ENCODE measurements at regions not wholly inside any gene's neighbourhood (a gene's known extent, or its start where the extent isn't known, plus 50 kb on each side); places are given as distances from the start of the nearest gene placed in this dataset.

- no peak for DNase-seq
Measured at GRCh38 chr1:231108516-231109302, 53.1 kb upstream of the TRIM67 start.

- no peak for DNase-seq
Measured at GRCh38 chr1:231107600-231108326, 54.1 kb upstream of the TRIM67 start.

GRCh38 chr1:231107151-231107550 is 54.7 kb upstream of the TRIM67 start:
- DNase-seq: no peak

GRCh38 chr1:231106347-231106746 is 55.5 kb upstream of the TRIM67 start:
- no peak for DNase-seq

GRCh38 chr1:231104917-231105316 is 56.9 kb upstream of the TRIM67 start:
- DNase-seq: no peak

- no peak for DNase-seq
Measured at GRCh38 chr1:231103961-231104360, 57.9 kb upstream of the TRIM67 start.

GRCh38 chr1:231099996-231100767 is 60.1 kb upstream of the FAM89A start:
- DNase-seq: no peak

GRCh38 chr1:231099311-231099710 is 59.3 kb upstream of the FAM89A start:
- no peak for DNase-seq

GRCh38 chr1:231095595-231095994 is 55.5 kb upstream of the FAM89A start:
- no peak for DNase-seq

GRCh38 chr1:231094421-231094820 is 54.4 kb upstream of the FAM89A start:
- no peak for DNase-seq

GRCh38 chr1:231093156-231093922 is 53.3 kb upstream of the FAM89A start:
- DNase-seq: no peak

GRCh38 chr1:231092380-231092779 is 52.3 kb upstream of the FAM89A start:
- no peak for DNase-seq

- DNase-seq: peak; percentile 53 to 57
Measured at GRCh38 chr1:231091831-231092301, 51.8 kb upstream of the FAM89A start.

- no peak for DNase-seq
Measured at GRCh38 chr1:231091415-231091814, 51.4 kb upstream of the FAM89A start.
